DMS114 treated with DMSO at 0.1 percent for 48 hours (cell line): ENCODE measurements at regions not wholly inside any gene's neighbourhood (a gene's known extent, or its start where the extent isn't known, plus 50 kb on each side); places are given as distances from the start of the nearest gene placed in this dataset.
"Not testable (repeated sequence)": the region's sequence is repeated elsewhere in the genome, so short reads cannot be mapped to it uniquely, and the experiment has no call there.

Experiments used
- DNase-seq: peaks from one replicate; lab custom pipeline; 2025; ENCODE audit not compliant: unreplicated experiment; lab: John Stamatoyannopoulos, UW

DNA sequence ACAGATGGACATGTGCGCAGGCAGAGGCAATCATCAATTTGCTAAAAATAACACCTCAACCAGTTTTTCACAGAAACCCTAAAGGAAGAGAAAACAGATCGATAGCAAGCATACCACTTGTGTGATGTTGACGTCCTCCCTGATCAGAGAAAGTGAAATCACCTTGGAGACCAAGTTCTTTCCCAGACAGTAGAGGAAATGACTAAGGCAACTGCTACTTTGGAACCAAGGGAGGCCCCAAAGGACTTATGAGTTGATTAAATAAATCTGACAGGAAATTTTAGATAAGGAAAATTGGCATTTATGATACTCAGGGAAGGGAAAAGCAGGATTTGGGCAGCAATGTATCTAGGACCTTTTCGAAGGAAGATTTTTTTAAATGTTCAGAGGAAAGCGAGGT is 267.1 kb upstream of the ASIC2 start:
- no peak for DNase-seq

DNA sequence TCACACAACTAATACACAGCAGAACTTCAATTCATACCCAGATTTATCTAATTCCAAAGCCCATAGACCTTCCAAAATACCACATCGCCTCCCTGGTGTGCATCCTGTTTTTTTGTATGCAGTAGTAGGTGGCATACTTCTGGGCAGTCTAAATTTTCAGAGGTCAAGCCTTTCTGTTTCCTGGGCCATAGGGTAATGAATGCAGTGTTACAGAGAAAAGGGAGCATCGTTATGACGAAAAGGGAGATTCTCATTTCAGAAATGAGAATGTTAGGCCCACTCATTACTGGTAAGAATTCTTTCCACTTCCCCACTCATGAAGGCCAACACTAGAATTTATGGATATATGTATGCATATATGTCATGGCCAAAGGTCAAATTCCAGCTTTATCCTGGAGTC is 267.8 kb upstream of the ASIC2 start:
- DNase-seq = no peak

DNA sequence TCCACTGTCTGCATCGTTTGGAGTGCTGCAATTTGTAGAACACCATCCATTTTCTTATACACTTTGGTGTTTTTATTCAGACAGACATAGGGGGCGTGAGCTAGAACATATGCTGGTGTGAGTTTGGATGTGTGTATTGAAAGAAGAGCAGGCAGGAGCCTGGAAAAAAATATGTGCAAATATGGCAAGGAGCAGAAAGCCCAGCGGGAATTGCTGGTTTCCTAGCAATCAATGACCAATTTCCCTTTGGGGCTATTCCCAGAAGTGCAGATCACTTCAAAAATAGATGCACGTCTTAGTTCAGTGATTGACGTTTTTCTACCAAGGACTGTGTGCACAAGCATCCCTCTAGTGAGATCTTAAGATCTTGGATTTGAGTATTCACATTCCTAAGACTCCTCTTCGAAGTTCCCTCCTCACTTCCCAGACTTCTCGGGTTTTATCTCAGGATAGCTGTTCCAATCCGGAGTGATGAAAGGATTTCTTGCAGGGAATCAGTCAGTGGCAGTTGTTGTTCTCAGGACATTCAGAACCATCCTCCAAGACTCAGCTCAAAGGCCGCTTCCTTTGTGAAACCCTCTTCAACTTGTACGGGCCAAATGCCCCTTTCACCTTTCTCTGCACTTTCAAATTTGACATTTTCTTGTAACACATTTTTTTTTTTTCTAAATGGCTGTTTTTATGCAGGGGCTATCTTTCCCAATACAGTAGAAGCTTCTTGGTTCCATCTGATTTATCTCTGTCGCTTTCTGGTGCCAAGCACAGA is 268.7 kb upstream of the ASIC2 start:
- DNase-seq = no peak

DNA sequence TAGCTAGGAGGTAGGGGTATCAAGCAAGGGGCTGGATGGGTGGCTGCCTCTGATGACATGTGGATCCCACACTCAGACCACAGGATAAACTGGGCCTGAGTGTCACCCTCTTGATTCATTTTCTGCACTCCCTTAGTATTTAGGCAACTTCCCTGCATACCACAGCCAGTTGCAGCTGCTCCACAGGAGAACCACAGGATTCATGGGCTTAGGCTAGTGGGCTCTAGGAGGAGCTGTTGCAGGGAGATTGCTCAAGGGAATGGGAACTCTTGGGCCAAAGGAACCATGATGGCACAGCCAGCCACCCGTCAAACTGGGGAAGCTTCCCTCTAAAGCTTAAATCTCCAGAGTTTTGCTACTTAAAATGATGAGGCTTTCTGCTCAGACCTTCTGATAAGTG is 269.7 kb upstream of the ASIC2 start:
- DNase-seq = no peak

DNA sequence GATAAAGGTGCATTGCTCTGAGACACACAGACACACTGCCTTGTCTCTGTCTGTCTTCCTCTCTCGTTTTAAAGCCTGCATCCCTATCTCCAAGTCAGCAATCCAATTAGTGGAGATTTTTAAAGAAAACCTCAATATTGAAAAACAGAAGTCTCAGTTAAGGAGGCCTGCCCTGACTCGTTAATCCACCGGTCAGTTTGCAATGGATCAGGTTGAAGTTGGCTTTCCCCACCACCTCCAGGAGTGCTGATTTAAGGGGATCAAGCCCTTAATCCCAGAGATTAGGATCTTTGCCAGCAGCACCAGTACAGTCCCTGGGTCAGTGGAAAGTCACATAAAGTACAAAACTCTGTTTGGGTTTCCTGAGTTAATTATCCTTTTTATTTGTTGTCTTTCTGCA is 271.1 kb upstream of the ASIC2 start:
- no peak for DNase-seq

DNA sequence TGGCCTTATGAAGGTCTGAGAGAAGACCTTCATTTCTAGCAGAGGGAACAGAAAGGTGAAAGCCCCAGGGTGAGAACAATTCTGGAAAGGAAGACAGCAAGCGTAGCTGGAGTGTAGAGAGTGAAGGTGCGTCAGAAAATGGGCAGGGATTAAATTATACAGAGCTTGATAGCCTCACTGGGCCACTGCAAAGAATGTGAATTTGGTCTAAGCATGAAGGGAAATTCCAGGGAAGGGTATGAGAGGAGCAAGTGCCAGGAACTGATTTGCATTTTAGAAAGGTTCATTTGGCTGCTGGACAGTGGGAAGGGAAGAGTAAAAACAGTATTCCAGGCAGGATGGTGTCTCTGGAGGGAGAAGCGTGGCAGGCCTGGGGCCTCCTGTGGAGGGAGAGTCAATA is 274.1 kb upstream of the ASIC2 start:
- DNase-seq = no peak

DNA sequence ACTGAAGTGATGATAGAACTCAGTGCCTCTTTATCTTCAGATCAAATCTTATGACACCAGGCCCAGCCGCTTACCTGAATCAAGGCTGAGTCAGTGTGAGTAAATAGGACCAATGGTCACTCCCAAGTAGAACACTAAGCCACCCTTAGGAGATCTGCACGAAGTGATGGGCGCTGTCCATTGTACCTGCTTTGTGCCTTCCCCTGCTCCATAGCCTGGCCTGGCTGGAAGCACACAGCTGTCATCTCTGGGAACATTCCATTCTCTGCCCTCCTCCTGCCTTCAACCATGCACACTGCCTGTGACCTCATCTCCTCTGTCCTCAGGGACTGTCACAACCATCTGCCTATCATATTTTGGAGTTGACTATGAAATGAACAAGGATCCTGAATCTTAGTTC is 279.5 kb upstream of the ASIC2 start:
- no peak for DNase-seq

DNA sequence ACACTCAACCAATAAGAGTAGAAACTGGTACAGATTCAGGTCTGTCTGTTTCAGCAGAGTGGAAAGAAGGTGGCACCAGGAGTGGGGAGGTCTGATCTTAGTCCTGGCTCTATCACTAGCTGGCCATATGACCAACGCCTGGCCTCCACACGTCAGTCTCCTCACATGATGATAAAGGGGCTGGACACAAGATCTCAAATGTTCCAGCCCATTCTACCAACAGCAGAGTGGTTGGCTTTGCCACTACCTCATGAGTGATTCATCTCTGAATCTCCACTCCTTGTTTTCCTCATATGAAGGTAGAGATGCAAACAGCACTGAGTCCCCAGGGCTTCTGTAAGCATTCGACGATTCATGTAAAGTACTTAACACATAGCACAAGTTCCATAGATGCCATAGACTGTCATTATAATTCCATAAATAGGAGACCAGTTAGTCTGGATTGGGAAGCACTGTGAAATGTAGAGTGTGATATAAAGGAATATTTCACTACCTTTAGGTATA is 281.9 kb upstream of the ASIC2 start:
- DNase-seq = no peak

DNA sequence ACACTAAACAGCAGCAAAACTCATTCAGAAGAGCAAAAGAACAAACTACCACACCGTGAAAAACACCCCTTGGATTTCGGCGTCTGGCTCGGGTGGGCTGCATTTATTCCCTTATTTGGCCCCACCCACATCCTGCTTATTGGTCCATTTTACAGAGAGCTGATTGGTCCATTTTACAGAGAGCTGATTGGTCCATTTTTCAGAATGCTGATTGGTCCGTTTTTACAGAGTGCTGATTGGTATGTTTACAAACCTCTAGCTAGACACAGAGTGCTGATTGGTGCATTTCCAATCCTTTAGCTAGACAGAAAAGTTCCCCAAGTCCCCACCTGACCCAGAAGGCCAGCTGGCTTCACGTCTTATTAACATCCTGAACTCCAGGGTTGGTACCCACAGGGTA is 286.6 kb upstream of the ASIC2 start:
- DNase-seq = not testable (repeated sequence)

DNA sequence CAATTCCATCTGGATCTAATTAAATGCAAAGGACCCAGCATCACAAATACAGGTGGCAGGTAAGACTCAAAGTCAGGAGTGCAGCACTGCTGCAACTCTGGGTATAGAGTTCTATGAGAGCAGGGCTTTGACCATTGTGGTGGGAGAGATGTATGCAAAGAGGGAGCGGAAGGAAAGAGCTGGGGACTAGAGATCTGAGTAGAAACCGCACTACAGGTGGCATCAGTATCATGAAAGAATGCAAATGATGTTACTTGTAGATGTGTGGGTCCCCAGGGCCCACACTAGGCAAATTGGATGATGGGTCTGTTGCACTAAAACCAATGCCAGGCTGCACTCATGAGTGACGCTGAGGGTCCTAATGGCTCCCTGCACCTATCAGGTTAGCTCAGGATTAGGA is 287.1 kb upstream of the ASIC2 start:
- no peak for DNase-seq

DNA sequence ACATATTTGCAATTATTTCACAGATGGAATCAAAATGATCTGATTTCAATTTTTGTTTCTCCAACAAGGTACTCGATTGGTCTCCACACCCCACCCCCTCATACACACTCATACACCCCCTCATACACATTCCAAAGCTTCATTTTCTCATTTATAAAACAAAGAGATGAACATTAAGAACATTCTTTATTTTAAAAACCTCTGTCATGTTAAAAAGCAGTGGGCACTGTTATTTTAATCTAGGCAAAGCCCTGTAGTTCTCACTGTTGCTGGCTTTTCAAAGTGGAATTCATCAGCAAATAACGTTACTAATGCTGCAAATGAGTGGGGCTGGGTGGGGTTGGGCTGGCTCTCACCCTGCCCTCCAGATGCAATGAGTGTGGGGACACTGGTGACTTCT is 289.6 kb upstream of the ASIC2 start:
- no peak for DNase-seq

DNA sequence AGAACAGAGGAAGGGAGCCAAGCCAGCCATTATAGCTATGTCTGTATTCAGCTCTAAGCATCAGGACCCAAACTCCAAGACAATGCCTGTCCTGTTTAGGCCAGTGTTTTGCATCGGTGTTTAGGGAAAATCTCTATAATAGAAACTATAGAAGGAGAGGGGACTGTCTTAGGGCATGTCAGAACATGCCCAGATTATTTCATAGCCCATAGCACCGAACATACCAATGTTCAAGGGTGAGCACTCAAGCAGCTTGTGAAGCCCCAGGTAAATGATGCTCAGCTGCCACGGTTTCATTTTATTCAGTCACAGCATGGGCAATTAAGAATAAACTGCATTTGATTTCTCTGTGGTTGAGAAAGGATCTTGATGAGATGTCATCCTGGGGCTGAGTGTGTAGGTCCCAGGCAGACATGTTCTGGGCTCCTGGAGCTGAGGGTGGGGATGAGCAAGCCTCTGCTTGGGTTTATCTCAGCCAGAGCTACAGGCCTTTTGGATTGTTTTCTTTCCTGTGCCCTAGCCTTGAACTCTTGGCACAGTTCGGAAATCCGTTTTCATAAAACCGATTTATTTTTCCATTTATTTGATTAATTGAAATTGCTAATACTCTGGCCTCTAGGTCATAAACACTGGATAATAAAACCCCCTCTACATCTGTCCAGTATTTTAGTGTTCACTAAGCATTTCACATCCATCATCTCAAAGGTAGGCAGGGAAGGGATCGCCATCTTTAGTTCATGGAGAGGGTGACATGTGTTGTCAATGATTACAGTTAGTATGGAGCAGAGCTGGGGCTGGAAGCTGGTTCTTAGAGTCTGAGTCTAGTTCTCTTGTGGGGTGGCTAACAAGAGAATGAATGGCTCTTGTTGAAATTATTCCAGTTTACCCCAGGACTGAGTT is 290.7 kb upstream of the ASIC2 start:
- no peak for DNase-seq

DNA sequence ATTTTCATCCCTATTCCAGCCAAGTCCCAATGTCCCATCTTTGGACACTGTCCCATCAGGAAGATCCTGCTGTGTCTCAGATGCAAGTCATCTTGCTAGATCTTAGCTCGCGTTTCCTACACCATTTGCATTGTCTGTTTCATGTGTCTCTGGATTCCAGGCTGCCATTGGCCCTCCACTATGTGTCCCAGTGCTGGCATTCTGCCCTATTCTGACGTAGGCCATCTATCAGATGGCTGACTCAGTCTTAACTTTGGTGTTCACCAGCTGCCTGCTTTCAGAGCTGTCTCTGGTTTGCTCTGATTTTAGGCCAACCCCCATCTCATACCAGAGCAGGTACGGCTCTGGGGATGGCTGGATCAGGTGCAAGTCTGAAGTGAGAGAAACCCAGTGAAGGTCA is 300.9 kb upstream of the ASIC2 start:
- DNase-seq = no peak

DNA sequence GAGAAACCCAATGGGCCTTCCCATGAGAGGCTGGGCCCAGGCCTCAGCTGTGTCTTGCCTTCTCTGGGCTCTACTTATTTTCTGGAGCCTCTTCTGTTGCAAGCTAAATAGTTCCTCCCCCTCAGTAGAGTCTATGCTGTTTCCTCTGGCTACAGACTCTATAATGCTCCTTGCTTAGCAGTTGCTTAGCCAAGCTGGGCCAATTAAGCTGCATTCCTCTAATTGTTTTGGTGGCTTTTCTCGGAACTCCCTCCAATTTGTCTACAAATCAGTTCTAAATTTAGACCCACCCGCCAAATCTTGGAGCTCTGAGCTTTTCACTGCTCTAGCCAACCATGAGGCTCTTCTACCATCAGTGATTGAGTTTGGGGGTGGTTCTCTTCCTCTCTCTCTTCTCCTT is 302.7 kb upstream of the ASIC2 start:
- no peak for DNase-seq

DNA sequence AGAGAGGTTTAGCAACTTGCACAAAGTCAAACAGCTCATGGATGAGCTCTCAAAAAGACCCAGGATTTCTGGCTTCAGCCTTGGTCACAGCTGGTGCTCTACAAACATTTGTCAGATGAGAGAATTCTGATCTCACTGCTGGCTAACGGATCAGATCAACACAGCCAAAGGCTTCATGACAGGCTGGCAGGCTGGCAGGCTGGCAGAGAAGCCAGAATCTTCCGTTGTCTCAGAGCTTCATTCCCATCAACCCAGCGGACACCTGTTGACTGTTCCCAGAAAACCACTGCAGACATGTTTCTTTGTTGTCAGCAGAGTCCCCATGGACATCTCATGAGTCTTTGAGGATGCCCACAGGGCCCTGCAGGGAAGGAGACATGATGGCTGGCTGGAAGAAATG is 303.8 kb upstream of the ASIC2 start:
- no peak for DNase-seq

DNA sequence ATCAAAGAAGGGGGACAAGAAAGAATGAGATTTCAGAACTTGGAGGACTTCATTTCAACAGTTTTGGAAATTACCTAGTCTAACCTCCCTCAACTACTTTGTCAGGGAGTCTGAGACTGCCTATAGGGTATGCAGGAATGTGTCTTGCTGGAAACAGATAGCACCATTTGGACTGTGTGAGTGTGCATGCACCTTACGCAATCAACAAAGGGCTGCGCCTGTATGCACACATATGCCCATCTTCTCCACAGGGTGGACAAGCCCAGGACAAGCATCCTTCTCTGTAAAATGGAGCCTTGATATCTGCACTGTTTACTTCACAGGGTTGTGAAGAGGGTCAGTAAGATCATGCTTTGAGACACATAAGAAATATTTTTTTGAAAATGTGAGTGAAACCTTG is 305.7 kb upstream of the ASIC2 start:
- DNase-seq = no peak

DNA sequence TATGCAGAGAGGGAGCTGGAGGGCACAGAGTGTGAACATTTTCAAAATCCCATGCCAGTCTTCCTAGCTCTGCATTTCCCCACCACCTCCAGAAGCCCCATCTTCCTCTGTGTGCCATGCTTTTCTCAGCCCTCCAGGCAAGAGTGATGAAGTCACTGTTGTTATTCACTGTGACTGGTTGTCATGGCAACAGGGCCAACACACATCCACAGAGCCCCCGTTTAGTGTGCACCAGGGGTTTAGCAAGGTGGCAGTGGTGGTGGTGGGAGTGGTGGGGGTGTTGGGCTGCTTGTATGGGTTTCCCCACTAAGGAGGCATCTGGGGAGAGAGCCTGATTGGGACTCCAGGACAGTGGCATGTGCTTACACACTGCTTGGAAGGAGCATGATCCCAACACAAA is 309.9 kb upstream of the ASIC2 start:
- DNase-seq = no peak

DNA sequence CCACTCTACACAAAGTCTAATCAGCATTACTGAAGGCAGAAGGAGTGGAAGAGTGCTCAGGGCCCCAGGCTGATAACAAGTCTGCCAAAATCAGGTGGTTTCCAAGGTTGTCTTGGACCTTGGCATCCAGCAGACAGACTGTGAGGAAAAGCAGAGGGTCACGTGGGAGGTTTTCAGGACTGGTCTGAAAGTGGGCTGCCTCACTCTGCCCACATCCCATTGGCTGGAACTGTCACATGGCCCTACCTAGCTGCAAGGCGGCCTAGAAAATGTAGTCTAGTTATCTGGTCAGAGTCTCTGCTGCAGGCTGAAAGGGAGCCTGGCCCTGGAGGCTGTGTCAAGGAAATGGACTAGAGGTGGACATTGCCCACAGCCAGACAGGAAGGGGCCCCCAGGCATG is 310.7 kb upstream of the ASIC2 start:
- DNase-seq = no peak

DNA sequence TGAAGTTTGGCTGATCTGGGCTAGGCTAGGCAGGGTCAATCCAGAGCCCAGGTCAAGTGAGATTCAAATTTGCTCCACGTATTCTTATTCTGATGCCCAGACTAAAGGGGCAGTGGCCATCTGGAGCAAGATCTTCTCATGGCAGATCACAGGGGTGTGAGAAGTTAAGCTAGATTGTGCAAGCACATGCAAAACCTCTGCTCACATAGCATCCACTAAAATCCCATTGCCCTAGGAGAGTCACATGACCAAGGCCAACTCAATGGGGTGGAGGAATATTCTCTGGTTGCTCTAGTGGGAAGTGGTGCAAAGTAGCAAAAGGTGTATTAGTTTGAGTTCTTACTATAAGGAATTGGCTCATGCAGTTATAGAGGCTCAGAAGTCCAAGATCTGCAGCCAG is 318.4 kb upstream of the ASIC2 start:
- DNase-seq = no peak

DNA sequence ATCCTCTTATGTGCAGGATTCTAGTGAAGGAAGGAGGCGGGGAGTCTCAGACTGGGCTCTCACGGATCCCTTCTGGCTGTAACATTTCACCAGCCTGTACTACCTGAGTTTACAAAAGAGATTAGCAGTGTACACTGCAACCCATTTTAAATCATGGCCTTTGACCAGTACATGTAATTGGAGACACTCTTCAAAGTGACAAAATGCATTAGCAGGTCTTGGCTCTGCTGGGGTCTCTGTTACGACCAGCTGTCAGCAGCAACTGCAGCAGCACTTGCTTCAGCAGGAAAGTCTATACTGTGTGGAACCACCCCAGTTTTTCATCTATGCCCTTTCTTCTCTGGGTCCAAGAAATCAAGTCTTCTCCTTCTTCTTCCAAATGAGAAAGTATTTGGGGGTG is 322.8 kb upstream of the ASIC2 start:
- no peak for DNase-seq

DNA sequence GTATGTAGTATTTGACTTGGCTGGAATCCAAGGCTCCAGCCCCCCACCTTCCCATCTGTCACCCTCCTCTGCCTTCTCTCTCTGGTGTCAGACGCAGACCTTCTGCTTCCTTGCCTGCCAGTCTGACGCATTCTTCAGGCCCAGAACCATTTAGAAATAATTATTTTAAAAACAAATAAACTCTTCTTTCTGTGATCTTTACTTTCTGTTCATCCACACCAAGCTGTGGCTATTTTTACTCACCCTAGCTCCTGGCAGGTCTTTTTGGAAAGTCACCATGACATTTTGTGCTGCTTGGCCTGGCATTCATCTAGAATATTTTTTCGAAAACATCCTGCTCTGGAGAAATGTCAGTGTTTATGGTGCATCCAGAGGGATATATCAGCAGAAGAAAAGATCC is 330.7 kb upstream of the ASIC2 start:
- DNase-seq = no peak
